HFFc6 (cell line): ENCODE measurements at regions not wholly inside any gene's neighbourhood (a gene's known extent, or its start where the extent isn't known, plus 50 kb on each side); places are given as distances from the start of the nearest gene placed in this dataset.

ENCODE experiments used
- DNase-seq: peaks from one replicate; pipeline ENCODE4 v3.0.0-alpha.2; 2018
- H3K27ac Mint-ChIP-seq: 2 replicates; pipeline ENCODE4 v1.8.0; 2020; ENCODE audit warnings: mild to moderate bottlenecking, mixed read lengths
- H3K27me3 Mint-ChIP-seq: 2 replicates; pipeline ENCODE4 v1.8.0; 2021; ENCODE audit warnings: mild to moderate bottlenecking, moderate library complexity, mixed read lengths; ENCODE audit not compliant: insufficient read depth
- H3K36me3 Mint-ChIP-seq: 2 replicates; pipeline ENCODE4 v1.8.0; 2021; ENCODE audit warnings: low read depth, mixed read lengths
- H3K4me1 Mint-ChIP-seq: 2 replicates; pipeline ENCODE4 v1.8.0; 2020; ENCODE audit warnings: low read depth, mixed read lengths
- H3K4me3 Mint-ChIP-seq: 2 replicates; pipeline ENCODE4 v1.8.0; 2020; ENCODE audit warnings: mild to moderate bottlenecking, moderate library complexity, mixed read lengths
- H3K9me3 Mint-ChIP-seq: 2 replicates; pipeline ENCODE4 v1.8.0; 2020; ENCODE audit warnings: mild to moderate bottlenecking, mixed read lengths
- TF ChIP-seq, protein P1 (sequence below): fragments of 200-600 bp; sonication (generic); IDR thresholded peaks from 2 replicates; pipeline ENCODE4 v1.5.0; 2021; ENCODE audit warnings: antibody characterized with exemption, mild to moderate bottlenecking

GRCh38 chr5:60399507-60399906 lies 300.5 kb downstream of the DEPDC1B start:
- H3K27ac Mint-ChIP-seq: no peak overlapping the region

GRCh38 chr5:60395712-60396329 lies 304.1 kb downstream of the DEPDC1B start:
- H3K27ac Mint-ChIP-seq: no peak overlapping the region
- no peak for DNase-seq
- no peaks in the 10 kb centered on the region for H3K27me3 Mint-ChIP-seq
- H3K9me3 Mint-ChIP-seq: no peaks in the 10 kb centered on the region; the same call in 1 of the 2 replicates
- no peaks in the 10 kb centered on the region; the same call in 1 of the 2 replicates for H3K36me3 Mint-ChIP-seq
- H3K4me1 Mint-ChIP-seq: no peaks in the 10 kb centered on the region
- TF ChIP-seq, protein P1, sequence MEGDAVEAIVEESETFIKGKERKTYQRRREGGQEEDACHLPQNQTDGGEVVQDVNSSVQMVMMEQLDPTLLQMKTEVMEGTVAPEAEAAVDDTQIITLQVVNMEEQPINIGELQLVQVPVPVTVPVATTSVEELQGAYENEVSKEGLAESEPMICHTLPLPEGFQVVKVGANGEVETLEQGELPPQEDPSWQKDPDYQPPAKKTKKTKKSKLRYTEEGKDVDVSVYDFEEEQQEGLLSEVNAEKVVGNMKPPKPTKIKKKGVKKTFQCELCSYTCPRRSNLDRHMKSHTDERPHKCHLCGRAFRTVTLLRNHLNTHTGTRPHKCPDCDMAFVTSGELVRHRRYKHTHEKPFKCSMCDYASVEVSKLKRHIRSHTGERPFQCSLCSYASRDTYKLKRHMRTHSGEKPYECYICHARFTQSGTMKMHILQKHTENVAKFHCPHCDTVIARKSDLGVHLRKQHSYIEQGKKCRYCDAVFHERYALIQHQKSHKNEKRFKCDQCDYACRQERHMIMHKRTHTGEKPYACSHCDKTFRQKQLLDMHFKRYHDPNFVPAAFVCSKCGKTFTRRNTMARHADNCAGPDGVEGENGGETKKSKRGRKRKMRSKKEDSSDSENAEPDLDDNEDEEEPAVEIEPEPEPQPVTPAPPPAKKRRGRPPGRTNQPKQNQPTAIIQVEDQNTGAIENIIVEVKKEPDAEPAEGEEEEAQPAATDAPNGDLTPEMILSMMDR: peak; percentile 28; the same call in 1 of the 2 replicates
- H3K4me3 Mint-ChIP-seq: no peak overlapping the region

More at GRCh38 chr5:60399507-60399906, 300.5 kb downstream of the DEPDC1B start:
- no peak for DNase-seq
- Mint-ChIP-seq H3K4me3 (no peak overlapping the region), H3K9me3 (no peaks in the 10 kb centered on the region; the same call in 1 of the 2 replicates), H3K27me3 (no peaks in the 10 kb centered on the region), H3K4me1 (no peaks in the 10 kb centered on the region), H3K36me3 (no peaks in the 10 kb centered on the region)
- TF ChIP-seq, protein P1: no peak

GRCh38 chr5:60387051-60387440 lies 312.9 kb downstream of the DEPDC1B start:
- Mint-ChIP-seq H3K9me3 (no peaks in the 10 kb centered on the region), H3K4me1 (no peaks in the 10 kb centered on the region), H3K4me3 (no peak overlapping the region), H3K36me3 (no peaks in the 10 kb centered on the region; the same call in 1 of the 2 replicates), H3K27ac (no peak overlapping the region), H3K27me3 (peaks cover 3% of the 10 kb centered on the region)
- DNase-seq: no peak
- TF ChIP-seq, protein P1: no peak

- no peaks in the 10 kb centered on the region; the same call in 1 of the 2 replicates for H3K36me3 Mint-ChIP-seq
- H3K9me3 Mint-ChIP-seq: no peaks in the 10 kb centered on the region
- no peak overlapping the region for H3K27ac Mint-ChIP-seq
- no peak overlapping the region for H3K4me3 Mint-ChIP-seq
- H3K4me1 Mint-ChIP-seq: no peaks in the 10 kb centered on the region
- peaks cover 3% of the 10 kb centered on the region for H3K27me3 Mint-ChIP-seq
- TF ChIP-seq, protein P1: no peak
- DNase-seq: no peak
These were observed 313.4 kb downstream of the DEPDC1B start for GRCh38 chr5:60386436-60387050.

DNA sequence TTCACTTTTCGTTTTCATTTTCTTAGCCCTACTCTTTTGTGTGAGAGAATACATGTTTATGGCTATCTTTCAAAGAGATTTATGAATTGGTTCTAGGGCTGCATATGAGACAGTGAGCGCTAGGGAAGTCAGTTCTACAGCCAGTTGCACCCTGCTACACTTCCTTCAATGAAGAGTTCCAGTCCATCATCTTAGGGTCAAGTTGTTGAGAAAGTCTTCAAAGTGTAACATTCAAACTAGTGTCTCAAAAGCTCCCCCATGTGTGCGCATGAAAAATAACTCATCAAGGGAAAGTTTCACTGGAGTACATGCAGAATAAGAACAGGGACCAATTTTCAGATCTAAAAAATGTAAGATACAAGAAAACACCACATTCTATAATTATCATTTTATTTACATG lies 317.2 kb downstream of the DEPDC1B start:
- no peaks in the 10 kb centered on the region for H3K36me3 Mint-ChIP-seq
- no peak overlapping the region for H3K27ac Mint-ChIP-seq
- DNase-seq: peak; percentile 26
- no peaks in the 10 kb centered on the region for H3K9me3 Mint-ChIP-seq
- TF ChIP-seq, protein P1: peak; percentile 61
- peaks cover 3% of the 10 kb centered on the region; the same call in 1 of the 2 replicates for H3K27me3 Mint-ChIP-seq
- H3K4me3 Mint-ChIP-seq: no peak overlapping the region
- no peaks in the 10 kb centered on the region for H3K4me1 Mint-ChIP-seq
